Adipocyte (in vitro differentiated cells): ENCODE measurements at regions not wholly inside any gene's neighbourhood (a gene's known extent, or its start where the extent isn't known, plus 50 kb on each side); places are given as distances from the start of the nearest gene placed in this dataset.
"Not testable (repeated sequence)": the region's sequence is repeated elsewhere in the genome, so short reads cannot be mapped to it uniquely, and the experiment has no call there.

Source experiments
- DNase-seq: peaks from one replicate; pipeline ENCODE4 v3.0.0-alpha.2; 2015; ENCODE audit warnings: low read depth
- H3K27me3 ChIP-seq: replicated peaks from 2 replicates; pipeline ENCODE4 v1.7.0; 2013; ENCODE audit warnings: mild to moderate bottlenecking, low read length, moderate library complexity; ENCODE audit not compliant: control insufficient read depth, insufficient read depth
- H3K36me3 ChIP-seq: 2 replicates; pipeline ENCODE4 v1.7.0; 2013; ENCODE audit warnings: low read length, mild to moderate bottlenecking, moderate library complexity; ENCODE audit not compliant: control insufficient read depth, insufficient read depth, severe bottlenecking
- H3K4me1 ChIP-seq: 2 replicates; pipeline ENCODE4 v1.7.0; 2013; ENCODE audit warnings: mild to moderate bottlenecking, low read length, moderate library complexity; ENCODE audit not compliant: control insufficient read depth, insufficient read depth
- H3K4me3 ChIP-seq: 2 replicates; pipeline ENCODE4 v1.7.0; 2013; ENCODE audit warnings: mild to moderate bottlenecking, low read length, moderate library complexity
- H3K9ac ChIP-seq: 2 replicates; pipeline ENCODE4 v1.7.0; 2013; ENCODE audit warnings: mild to moderate bottlenecking, low read length, moderate library complexity
- H3K9me3 ChIP-seq: 2 replicates; pipeline ENCODE4 v1.7.0; 2013; ENCODE audit warnings: mild to moderate bottlenecking, low read length, moderate library complexity; ENCODE audit not compliant: control insufficient read depth

GRCh38 chr4:97262769-97263168 is 880.5 kb downstream of the STPG2 start:
- H3K9me3 ChIP-seq: peaks cover 2% of the 10 kb centered on the region
- H3K4me1 ChIP-seq: no peaks in the 10 kb centered on the region
- no peaks in the 10 kb centered on the region for H3K36me3 ChIP-seq
- H3K27me3 ChIP-seq: no peaks in the 10 kb centered on the region
- no peak overlapping the region for H3K4me3 ChIP-seq
- no peak for DNase-seq
- H3K9ac ChIP-seq: no peak overlapping the region

GRCh38 chr4:97270051-97270450 is 873.2 kb downstream of the STPG2 start:
- Histone ChIP-seq H3K4me1 (no peaks in the 10 kb centered on the region), H3K9me3 (no peaks in the 10 kb centered on the region), H3K36me3 (no peaks in the 10 kb centered on the region), H3K9ac (no peak overlapping the region), H3K27me3 (no peaks in the 10 kb centered on the region), H3K4me3 (no peak overlapping the region)
- no peak for DNase-seq

- no peaks in the 10 kb centered on the region for H3K36me3 ChIP-seq
- no peak for DNase-seq
- H3K4me3 ChIP-seq: no peak overlapping the region
- no peaks in the 10 kb centered on the region for H3K27me3 ChIP-seq
- H3K4me1 ChIP-seq: no peaks in the 10 kb centered on the region
- no peaks in the 10 kb centered on the region for H3K9me3 ChIP-seq
- H3K9ac ChIP-seq: no peak overlapping the region
Measured at GRCh38 chr4:97279391-97279790, 863.9 kb downstream of the STPG2 start.

GRCh38 chr4:97300561-97300960 is 842.7 kb downstream of the STPG2 start:
- Histone ChIP-seq H3K9ac (no peak overlapping the region), H3K4me1 (no peaks in the 10 kb centered on the region), H3K36me3 (no peaks in the 10 kb centered on the region), H3K27me3 (no peaks in the 10 kb centered on the region), H3K9me3 (peaks cover 23% of the 10 kb centered on the region), H3K4me3 (no peak overlapping the region)
- no peak for DNase-seq

GRCh38 chr4:97305351-97305750 is 837.9 kb downstream of the STPG2 start:
- Histone ChIP-seq H3K4me1 (no peaks in the 10 kb centered on the region), H3K27me3 (no peaks in the 10 kb centered on the region), H3K9me3 (peaks cover 17% of the 10 kb centered on the region), H3K9ac (no peak overlapping the region), H3K36me3 (no peaks in the 10 kb centered on the region), H3K4me3 (no peak overlapping the region)
- no peak for DNase-seq

- Histone ChIP-seq H3K9me3 (no peaks in the 10 kb centered on the region), H3K27me3 (no peaks in the 10 kb centered on the region), H3K4me1 (no peaks in the 10 kb centered on the region), H3K4me3 (no peak overlapping the region), H3K36me3 (no peaks in the 10 kb centered on the region), H3K9ac (no peak overlapping the region)
- no peak for DNase-seq
Measured at GRCh38 chr4:97309121-97309520, 834.2 kb downstream of the STPG2 start.

- DNase-seq: no peak
- Histone ChIP-seq H3K4me3 (no peak overlapping the region), H3K9ac (no peak overlapping the region), H3K36me3 (no peaks in the 10 kb centered on the region), H3K4me1 (no peaks in the 10 kb centered on the region), H3K9me3 (peaks cover 3% of the 10 kb centered on the region), H3K27me3 (no peaks in the 10 kb centered on the region)
Measured at GRCh38 chr4:97317201-97317600, 826.1 kb downstream of the STPG2 start.

- H3K9ac ChIP-seq: no peak overlapping the region
- DNase-seq: no peak
- H3K27me3 ChIP-seq: no peaks in the 10 kb centered on the region
- H3K4me1 ChIP-seq: no peaks in the 10 kb centered on the region
- no peaks in the 10 kb centered on the region for H3K36me3 ChIP-seq
- H3K9me3 ChIP-seq: peaks cover 3% of the 10 kb centered on the region
- no peak overlapping the region for H3K4me3 ChIP-seq
Measured at GRCh38 chr4:97317671-97318070, 825.6 kb downstream of the STPG2 start.

- H3K9me3 ChIP-seq, H3K27me3 ChIP-seq, H3K36me3 ChIP-seq, H3K4me3 ChIP-seq, H3K4me1 ChIP-seq, DNase-seq, H3K9ac ChIP-seq: not testable (repeated sequence)
Measured at GRCh38 chr4:97325751-97326150, 817.5 kb downstream of the STPG2 start.

- no peak overlapping the region for H3K9ac ChIP-seq
- no peaks in the 10 kb centered on the region for H3K4me1 ChIP-seq
- no peaks in the 10 kb centered on the region for H3K27me3 ChIP-seq
- H3K36me3 ChIP-seq: no peaks in the 10 kb centered on the region
- peaks cover 4% of the 10 kb centered on the region for H3K9me3 ChIP-seq
- H3K4me3 ChIP-seq: no peak overlapping the region
- no peak for DNase-seq
Measured at GRCh38 chr4:97330917-97331316, 812.4 kb downstream of the STPG2 start.

- Histone ChIP-seq H3K9me3 (peaks cover 14% of the 10 kb centered on the region), H3K4me1 (no peaks in the 10 kb centered on the region), H3K27me3 (no peaks in the 10 kb centered on the region), H3K4me3 (no peak overlapping the region), H3K9ac (no peak overlapping the region), H3K36me3 (no peaks in the 10 kb centered on the region)
- DNase-seq: no peak
Measured at GRCh38 chr4:97334348-97334747, 808.9 kb downstream of the STPG2 start.

- H3K9ac ChIP-seq: no peak overlapping the region
- H3K9me3 ChIP-seq: peaks cover 7% of the 10 kb centered on the region
- no peak overlapping the region for H3K4me3 ChIP-seq
- no peaks in the 10 kb centered on the region for H3K27me3 ChIP-seq
- no peaks in the 10 kb centered on the region for H3K36me3 ChIP-seq
- no peaks in the 10 kb centered on the region for H3K4me1 ChIP-seq
- DNase-seq: no peak
Measured at GRCh38 chr4:97349468-97350186, 793.6 kb downstream of the STPG2 start.
